HG03159 (cell line): ENCODE measurements at regions not wholly inside any gene's neighbourhood (a gene's known extent, or its start where the extent isn't known, plus 50 kb on each side); places are given as distances from the start of the nearest gene placed in this dataset.

ENCODE experiments used
- ATAC-seq: cut with Tn5 transposase; IDR thresholded peaks from one replicate; pipeline ENCODE4 v1.9.1; 2021; ENCODE audit warnings: mild to moderate bottlenecking, moderate library complexity; ENCODE audit not compliant: unreplicated experiment

DNA sequence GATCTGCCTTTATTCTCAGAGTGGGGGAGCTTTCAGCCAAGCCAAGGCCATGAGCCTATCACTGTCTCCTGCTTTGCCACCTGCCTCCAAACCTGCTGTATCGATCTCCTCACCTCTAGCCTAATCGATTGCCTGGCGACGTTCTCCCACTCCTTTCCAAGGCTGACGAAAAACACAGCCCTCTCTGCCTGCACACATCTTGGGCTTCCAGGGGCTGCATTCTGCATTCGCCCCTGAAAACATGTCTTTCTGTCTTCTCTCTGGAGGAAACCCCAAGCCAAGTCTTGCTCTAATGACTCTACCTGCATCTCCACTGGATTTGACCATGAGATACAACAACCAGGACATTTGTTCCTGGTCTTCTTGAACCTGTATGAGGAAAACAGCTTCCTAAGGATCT, 540.7 kb downstream of the BCL11B start:
- no peak for ATAC-seq

DNA sequence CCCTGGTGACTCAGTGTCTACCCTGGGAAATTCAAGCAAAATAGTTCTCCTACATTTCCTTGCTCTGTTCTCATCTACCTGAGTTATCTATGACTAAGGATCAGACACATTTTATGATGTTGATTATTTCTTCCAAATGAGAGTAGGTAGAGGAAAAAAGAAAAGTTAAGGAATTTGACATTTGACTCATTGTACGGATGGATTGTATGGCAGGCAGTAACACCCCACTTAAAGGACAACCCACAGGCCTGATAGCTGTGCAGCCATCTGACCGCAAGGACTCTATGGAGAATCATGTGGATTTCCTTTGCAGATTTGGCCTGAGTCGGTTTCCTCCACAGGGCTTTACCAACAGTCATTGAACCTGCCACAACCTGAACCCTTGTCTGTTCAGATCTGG, 540.3 kb downstream of the BCL11B start:
- no peak for ATAC-seq

DNA sequence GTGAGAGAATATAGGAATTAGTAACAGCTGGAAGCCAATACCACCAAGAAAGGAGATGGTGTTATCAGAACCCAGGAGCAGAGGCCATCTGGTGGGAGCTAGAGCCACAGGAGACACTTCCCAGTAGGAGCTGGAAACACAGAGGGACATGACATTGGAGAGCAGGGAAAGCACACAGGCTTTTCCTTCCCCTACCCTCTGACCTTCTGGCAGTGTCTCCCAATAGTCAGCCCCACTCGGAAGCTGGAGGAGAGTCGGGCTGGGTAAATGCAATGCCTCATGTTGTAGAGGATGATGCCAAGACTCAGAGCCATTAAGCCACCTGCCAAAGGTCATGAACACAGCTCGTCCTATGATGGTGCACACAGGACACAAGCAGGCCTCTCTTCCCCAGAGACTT, 538.5 kb downstream of the BCL11B start:
- no peak for ATAC-seq

DNA sequence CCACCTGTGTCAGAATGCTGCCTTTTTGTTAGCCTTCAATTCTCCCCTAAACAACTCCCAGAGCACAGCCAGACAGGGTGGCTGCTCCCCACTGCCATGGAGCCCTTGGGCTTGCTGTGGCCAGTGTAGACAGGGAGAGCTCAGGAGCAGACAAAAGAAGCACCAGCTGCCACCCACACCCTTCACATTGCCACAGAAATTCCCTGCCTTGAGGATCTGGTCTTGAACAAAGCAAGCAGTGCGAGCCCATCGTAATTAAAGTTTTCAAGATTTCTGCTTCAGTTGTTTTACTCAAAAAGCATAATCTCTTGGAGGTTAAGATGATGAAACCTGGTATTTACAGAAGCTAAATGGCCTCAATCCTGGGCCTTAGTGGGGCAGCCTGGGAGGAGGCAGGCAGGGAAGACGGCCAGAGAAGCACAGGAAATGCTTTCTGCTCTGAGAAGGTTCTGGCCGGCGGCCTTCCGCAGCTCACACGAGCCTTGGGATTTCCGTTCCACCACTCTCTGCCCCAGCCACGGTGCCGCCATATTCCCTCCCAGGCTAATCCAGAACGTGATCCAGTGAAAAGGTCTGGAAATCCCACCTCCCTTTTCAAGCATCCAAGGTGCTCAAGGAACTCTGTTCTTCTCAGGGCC, 535.2 kb downstream of the BCL11B start:
- ATAC-seq, result no peak

DNA sequence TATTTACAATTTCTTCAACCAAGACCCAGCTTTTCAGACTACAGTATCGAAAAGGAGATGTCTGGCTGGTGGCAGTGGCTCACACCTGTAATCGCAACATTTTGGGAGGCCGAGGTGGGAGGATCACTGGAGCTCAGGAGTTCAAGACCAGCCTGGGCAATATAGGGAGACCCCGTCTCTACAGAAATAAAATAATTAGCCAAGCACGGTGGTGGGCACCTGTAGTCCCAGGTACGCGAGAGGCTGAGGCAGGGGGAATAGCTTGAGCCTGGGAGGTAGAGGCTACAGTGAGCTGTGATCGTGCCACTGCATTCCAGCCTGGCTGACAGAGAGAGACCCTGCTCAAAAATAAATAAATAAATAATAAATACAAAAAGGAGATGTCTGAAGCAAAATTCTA, 530.5 kb downstream of the BCL11B start:
- ATAC-seq, result no peak

DNA sequence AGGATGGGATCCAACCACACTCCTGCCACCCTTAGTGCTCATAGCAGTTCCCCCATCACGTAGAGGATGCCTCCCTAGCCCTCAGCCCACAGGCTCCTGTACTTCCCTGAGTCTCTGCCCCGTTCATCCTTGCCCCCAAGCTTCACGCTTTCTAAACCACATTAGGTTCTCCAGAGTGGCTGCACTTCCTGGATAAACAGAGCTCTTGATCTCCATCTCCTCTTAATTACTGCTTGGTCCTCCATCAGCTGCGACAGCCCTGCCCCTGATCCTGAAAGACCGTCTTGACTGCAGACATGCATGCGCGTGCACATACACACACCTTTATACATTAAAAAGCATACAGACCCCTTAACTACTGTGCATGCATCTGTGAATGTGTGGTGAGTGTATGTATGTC, 530.0 kb downstream of the BCL11B start:
- ATAC-seq, result no peak

DNA sequence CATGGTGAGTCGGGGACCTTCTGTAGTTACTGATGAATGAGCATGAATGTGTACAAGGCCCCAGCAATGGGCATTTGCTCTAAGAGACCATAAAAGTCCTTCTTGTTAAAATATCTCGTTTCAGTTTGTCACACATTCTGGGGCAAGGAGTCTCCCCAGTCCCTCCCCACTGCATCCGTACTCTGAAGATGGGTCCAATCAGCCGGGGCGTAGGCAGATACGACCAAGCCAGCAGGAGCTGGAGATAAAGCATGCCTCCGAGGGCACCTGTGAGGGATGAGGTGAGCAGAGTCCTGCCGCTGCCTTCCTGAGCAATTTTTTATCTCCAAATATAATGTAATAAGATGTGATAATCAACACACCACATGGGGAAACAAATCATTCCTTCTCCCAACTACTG, 528.5 kb downstream of the BCL11B start:
- ATAC-seq, result no peak

DNA sequence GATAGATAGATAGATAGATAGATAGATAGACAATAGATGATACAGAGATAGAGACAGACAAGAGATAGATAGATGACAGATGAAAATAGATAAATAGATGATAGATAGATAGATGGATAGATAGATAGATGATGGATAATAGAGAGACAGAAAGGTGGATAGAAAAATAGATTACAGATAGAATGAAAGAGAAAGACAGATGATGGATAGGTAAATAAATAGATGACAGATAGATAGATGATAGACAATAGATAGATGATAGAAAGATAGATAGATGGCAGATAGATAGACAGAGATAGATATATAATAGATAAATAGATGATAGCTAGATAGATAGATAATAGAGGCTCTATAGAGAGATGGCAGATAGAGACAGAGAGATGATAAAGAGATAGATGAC, 523.0 kb downstream of the BCL11B start:
- ATAC-seq, result no peak

DNA sequence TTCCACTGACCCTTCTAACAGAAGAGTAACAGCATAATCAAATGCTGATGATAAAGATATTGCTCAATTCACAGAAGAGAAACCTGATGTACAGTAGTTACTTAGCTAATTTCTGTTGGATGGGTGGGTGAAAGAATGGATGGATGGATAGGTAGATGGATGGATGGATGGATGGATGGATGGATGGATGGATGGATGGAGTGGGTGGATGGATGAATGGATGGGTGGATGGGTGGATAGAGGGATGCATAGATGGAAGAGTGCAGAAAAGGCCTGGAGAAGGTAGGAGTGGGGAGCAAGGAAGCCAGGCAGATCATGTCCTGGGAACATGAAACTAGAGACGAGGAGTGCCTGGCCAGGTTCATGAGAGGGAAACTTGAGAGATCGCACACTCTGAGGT, 520.9 kb downstream of the BCL11B start:
- no peak for ATAC-seq

DNA sequence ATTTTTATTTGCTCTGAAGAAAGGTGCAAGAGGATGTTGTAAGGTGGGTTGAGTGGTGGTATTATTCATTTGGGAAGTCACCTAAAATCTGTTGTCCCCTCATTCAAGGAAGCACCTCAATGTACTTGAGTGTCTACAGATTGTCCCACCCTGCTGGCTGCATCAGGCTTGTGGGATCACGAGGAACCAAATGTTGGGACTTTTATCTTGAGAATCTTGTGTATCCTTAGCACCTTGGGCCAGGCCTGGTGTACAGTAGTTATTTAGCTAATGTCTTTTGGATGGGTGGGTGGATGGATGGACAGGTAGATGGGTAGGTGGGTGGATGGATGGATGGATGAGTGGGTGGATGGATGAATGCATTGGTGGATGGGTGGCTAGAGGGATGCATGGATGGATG, 519.3 kb downstream of the BCL11B start:
- ATAC-seq, result no peak

DNA sequence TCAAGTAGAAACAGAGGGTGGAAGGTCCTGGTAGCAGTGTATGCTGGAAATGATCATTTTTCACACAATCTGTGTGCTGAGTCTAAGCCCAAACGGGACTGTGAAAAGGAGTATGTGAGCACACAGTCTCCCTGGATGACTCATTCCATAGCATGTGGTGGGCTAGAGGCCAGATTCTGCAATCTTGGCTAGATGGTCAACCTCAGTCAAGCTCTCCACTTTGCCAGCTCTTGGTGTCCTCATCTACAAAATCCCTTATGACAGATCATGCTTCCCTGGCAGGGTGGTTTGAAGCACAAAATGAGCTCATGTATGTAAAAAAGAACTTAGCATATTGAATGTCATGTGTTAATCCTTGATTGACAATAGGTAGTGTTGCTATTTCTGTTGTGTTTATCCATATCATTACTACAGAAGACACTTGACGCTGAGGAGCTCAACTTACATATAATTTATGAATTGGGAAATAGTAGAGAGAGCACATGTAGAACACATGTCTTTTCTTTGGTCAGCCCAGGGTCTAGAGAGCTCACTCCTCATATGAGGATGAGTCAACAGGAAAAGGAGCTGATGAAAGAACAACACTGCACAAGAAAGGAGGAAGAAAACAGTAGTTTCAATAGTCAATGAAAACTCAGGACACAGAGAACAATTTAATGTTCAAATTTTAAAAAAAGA, 517.5 kb downstream of the BCL11B start:
- no peak for ATAC-seq

DNA sequence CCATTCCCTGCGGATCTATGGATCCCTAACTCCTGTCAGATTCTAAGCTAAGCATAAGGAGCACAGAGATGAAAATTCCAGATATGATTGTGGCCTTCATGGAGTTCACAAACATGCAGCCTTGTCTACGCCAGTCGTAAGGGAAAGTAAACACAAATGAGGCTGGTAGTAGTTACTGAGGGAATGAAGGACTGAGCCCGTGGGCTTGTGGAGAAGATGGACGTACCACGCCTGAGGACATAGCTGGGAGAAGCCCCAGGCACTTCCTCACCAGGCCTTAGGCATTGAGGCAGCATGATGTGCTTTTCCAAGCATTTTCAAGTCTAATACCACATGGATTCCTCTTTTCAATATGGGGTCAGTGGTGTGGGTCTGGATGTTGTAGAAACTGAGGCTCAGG, 515.2 kb downstream of the BCL11B start:
- no peak for ATAC-seq

DNA sequence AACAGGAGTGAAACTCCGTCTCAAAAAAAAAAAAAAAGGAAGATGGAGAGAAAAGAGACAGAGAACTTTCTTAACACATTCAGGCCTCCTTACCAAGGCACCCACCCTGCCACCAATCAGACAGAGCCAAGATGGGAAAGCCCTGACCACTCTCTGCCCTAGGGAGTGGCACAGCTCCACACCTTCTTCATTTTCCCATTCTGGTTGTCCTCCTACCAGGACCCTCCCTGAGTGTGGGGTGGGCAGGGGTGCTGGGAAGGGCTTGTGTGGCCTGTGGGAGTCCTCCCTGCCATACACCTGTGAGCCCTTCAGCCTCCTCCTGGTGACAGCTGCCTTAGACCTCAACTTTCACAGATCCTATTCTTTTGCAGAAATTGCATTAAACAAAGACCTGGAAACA, 513.6 kb downstream of the BCL11B start:
- no peak for ATAC-seq

DNA sequence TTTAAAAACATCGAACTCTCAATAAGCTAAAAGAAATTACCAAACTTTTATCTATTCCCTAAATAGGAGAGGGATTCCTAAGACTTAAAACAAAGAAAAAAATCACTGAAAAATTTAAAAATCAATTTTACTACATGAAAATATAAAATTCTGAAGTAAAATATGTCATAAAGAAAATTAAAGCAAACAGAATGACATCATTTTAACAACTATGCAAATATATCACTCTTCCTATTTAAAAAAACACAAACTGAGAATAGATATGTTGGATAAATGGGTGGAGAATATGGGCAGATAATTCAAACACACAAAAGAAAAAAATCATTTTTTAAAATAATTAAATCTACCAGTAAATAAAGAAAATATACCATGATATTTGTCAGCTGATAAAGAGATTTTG, 510.0 kb downstream of the BCL11B start:
- no peak for ATAC-seq

DNA sequence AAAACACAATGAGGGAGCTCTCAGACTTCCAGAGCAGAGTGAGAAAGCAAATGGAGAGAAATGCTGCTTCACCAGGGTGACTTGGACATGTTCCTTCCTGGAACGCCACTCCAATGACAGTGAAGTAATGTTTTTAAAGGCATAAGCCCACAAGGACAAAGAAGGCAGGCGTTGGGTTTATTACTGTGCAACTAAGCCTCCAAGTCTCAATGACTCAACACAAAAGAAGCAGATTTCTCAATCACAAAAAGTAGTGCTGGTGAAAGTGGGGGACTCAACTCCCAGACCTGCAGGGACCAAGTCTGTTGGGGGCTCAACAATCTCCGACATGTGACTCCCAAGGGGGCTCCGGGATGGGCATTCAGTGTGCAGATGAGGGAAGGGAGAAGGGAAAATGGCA, 505.2 kb downstream of the BCL11B start:
- no peak for ATAC-seq

DNA sequence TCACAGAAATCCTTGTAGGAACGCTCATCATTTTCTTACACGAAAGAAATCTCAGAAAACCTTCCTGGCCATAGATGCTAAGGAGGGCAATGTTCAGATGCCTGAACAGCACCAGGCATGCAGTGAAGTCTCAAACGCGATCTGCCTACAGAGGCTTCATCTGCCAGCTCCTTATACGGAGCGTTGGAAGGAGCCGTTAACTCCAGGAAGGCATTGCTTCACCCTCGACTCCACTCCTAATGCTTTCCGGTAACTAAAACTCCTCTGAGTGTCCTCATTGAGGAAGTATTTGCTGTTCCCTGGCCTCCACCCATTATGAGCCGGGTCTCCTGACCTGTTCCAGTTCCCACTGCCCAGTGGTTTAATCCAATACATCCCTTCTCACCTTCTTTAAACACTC, 502.7 kb downstream of the BCL11B start:
- ATAC-seq, result no peak

DNA sequence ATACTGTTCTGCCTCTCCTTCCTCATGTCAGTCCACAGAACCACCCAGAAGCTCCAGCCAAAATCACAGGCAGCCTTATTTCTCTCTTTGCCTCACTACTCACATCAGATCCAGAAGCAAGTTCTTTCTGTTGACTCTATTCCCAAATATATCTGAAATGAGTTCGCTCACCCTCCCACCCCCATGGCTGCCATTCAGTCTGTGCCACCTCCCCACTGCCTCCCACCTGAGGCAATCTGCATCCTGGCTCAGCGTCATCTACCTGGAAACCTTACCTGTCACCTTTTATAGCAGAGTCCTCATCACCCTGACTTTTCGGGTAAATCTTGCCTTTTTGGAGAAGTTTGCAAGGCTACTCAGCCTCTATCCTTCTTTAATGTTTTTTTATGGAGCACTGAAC, 501.8 kb downstream of the BCL11B start:
- ATAC-seq, result no peak

DNA sequence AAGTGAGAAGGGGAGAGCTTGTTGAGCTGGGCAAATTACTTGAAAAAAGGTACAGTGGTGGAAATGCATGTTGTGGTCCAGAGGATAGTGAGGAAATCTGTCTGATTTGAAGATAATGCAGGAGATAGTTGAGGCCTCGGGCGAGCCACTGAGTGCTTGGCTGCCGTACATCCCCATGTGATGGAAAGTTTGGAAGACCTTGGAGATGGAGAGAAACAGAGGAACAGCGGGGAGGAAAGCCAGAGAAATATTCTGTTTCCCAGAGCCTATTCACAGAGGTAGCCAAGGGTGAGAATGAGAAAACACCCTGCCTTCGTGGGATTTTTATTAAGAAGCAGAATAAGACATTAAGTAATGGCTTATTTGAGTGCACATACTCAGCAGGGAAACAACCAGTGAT, 498.2 kb downstream of the BCL11B start:
- no peak for ATAC-seq

DNA sequence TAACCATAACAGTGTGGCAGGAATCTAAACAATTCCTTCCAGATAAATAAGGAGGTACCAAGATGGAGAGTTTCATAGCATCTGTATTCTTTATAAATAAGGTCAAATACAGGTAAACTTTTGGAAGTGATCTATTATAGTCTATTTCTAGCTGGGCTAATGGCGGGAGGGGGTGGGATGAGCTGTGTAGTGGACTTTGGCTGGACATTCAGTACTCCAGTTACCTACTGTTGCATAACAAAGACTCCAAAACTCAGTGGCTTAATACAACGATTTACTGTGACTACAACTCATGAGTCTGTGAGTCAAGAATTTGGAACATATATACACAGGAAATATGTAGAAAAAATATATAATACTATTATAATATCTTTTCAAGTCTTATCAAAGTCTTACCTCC, 496.1 kb downstream of the BCL11B start:
- ATAC-seq, result no peak

DNA sequence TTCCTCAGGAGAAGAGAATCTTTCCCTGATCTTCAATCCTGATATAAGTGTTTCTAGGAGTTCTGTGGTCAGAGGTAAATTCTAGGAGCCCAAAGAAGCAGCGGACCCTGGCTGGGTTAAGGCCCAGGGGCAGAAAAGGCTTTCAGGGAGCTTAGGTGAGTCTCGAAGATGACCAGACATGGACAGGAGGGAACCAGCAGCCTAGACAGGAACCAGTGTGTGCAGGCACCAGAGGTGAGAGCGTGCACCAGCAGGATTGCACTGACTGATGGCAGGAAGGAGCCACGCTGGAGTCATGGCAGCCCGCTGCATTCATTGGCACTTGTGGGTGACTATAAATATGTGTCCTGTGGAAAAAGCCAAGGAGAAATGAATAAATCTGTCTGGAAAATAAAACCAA, 489.9 kb downstream of the BCL11B start:
- ATAC-seq, result no peak

DNA sequence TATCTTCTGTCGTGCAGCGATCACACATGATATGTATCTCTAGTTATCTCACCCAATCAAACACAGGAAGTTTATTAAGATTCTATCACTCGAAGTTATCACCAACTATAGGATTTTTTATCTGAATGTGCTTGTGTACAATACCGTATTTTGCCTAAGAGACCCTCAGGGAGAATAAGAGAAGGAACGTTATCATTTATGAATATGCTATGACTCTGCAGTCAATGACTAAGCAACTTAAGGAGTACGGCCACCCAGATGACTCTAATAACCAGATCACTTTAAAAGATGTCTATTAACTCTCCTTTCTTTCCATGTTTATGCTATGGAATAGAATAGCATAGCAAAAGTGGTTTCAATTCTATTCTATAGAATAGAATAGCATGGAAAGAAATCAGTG, 486.4 kb downstream of the BCL11B start:
- no peak for ATAC-seq

DNA sequence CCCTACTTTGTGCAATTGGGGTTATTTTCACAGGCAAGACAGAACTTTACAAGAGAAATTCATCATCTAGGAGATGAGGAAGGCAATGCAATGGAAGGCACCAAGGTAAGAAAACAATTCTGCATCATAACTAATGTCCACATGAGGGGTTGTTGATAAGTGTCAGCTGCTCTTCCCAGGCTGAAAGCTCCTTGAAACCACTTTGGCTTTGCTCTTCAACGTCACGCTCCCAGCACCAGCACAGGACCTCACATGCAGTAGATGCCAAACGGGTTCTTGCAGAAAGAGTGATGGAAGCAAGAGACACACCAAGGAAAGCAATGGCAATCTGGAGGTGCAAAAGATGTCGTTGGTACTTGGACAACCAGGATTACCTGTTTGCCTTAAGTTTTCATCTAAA, 485.5 kb downstream of the BCL11B start:
- no peak for ATAC-seq

DNA sequence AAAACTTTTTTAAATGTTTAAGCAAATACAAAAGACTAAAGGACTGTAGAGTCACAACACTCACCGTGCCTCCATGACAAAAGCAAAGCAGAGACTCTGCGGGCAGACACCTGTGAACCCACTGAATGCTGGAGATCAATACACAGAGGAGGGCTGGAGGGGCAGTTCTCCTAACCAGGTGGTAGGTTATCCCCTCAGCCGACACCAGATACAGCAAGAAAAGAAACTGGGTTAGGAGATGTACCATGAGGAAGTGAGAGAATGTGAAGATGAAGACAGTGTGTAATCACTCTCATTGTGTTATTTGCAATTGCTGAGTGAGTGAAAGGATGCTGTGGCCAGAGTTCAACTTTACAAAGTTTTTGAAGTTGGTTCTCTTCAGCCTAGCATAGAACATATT, 480.3 kb downstream of the BCL11B start:
- ATAC-seq, result no peak
